Nephron (organoid): ENCODE measurements at regions not wholly inside any gene's neighbourhood (a gene's known extent, or its start where the extent isn't known, plus 50 kb on each side); places are given as distances from the start of the nearest gene placed in this dataset.

Experiments used
- H3K27ac Mint-ChIP-seq, 3 experiments: 2 replicates each; pipeline ENCODE4 v1.8.0; 2020; ENCODE audit warnings: mixed read lengths in 3 of 3, mild to moderate bottlenecking in 2 of 3, moderate library complexity in 1 of 3
- H3K27me3 Mint-ChIP-seq: 2 replicates; pipeline ENCODE4 v1.8.0; 2021; ENCODE audit warnings: low read depth, mild to moderate bottlenecking, moderate library complexity, mixed read lengths
- H3K36me3 Mint-ChIP-seq: 2 replicates; pipeline ENCODE4 v1.8.0; 2020; ENCODE audit warnings: low read depth, mixed read lengths
- H3K4me1 Mint-ChIP-seq: 2 replicates; pipeline ENCODE4 v1.8.0; 2020; ENCODE audit warnings: mixed read lengths
- H3K4me3 Mint-ChIP-seq, 3 experiments: 2 replicates each; pipeline ENCODE4 v1.8.0; 2020; ENCODE audit warnings: mild to moderate bottlenecking in 3 of 3, mixed read lengths in 3 of 3, moderate library complexity in 2 of 3
- H3K9me3 Mint-ChIP-seq: 2 replicates; pipeline ENCODE4 v1.8.0; 2020; ENCODE audit warnings: mixed read lengths
- CTCF ChIP-seq, 3 experiments: fragments of 200-600 bp; sonication (generic); IDR thresholded peaks; one replicate each; pipeline ENCODE4 v1.5.0; 2021; ENCODE audit warnings: antibody characterized with exemption in 3 of 3; ENCODE audit not compliant: unreplicated experiment in 3 of 3

GRCh38 chrX:150158554-150159332 lies 204.4 kb upstream of the MAMLD1 start:
- no peak overlapping the region for H3K4me3 Mint-ChIP-seq
- peaks cover 6% of the 10 kb centered on the region for H3K9me3 Mint-ChIP-seq
- no peak for TF ChIP-seq CTCF (IDR thresholded peaks at IDR 0.05; ENCODE audit: unreplicated experiment in 3 of 3)
- H3K4me1 Mint-ChIP-seq, result peaks cover 6% of the 10 kb centered on the region
- no peaks in the 10 kb centered on the region for H3K36me3 Mint-ChIP-seq
- H3K27me3 Mint-ChIP-seq, result no peaks in the 10 kb centered on the region
- no peak overlapping the region for H3K27ac Mint-ChIP-seq

GRCh38 chrX:150159537-150159936 lies 203.6 kb upstream of the MAMLD1 start:
- H3K27ac Mint-ChIP-seq, result no peak overlapping the region
- no peaks in the 10 kb centered on the region for H3K36me3 Mint-ChIP-seq
- no peak for TF ChIP-seq CTCF (IDR thresholded peaks at IDR 0.05; ENCODE audit: unreplicated experiment in 3 of 3)
- H3K27me3 Mint-ChIP-seq, result no peaks in the 10 kb centered on the region
- no peak overlapping the region for H3K4me3 Mint-ChIP-seq
- H3K4me1 Mint-ChIP-seq, result peaks cover 5% of the 10 kb centered on the region
- peaks cover 6% of the 10 kb centered on the region for H3K9me3 Mint-ChIP-seq

- Mint-ChIP-seq H3K27me3 (no peaks in the 10 kb centered on the region), H3K4me3 (no peak overlapping the region), H3K4me1 (peaks cover 5% of the 10 kb centered on the region), H3K27ac (no peak overlapping the region), H3K9me3 (peaks cover 6% of the 10 kb centered on the region), H3K36me3 (no peaks in the 10 kb centered on the region)
- TF ChIP-seq CTCF (IDR thresholded peaks at IDR 0.05; ENCODE audit: unreplicated experiment in 3 of 3), result no peak
These were observed 202.5 kb upstream of the MAMLD1 start for GRCh38 chrX:150160656-150161055.

- Mint-ChIP-seq H3K27ac (no peak overlapping the region), H3K27me3 (no peaks in the 10 kb centered on the region), H3K9me3 (peaks cover 6% of the 10 kb centered on the region), H3K36me3 (no peaks in the 10 kb centered on the region), H3K4me1 (peaks cover 5% of the 10 kb centered on the region), H3K4me3 (no peak overlapping the region)
- TF ChIP-seq CTCF (IDR thresholded peaks at IDR 0.05; ENCODE audit: unreplicated experiment in 3 of 3), result no peak
These were observed 201.9 kb upstream of the MAMLD1 start for GRCh38 chrX:150161193-150161592.

- no peaks in the 10 kb centered on the region for H3K27me3 Mint-ChIP-seq
- TF ChIP-seq CTCF (IDR thresholded peaks at IDR 0.05; ENCODE audit: unreplicated experiment in 3 of 3), result no peak
- H3K36me3 Mint-ChIP-seq, result no peaks in the 10 kb centered on the region
- H3K4me1 Mint-ChIP-seq, result peaks cover 5% of the 10 kb centered on the region
- H3K9me3 Mint-ChIP-seq, result peaks cover 6% of the 10 kb centered on the region
- no peak overlapping the region for H3K4me3 Mint-ChIP-seq
- H3K27ac Mint-ChIP-seq, result no peak overlapping the region
These were observed 201.0 kb upstream of the MAMLD1 start for GRCh38 chrX:150162141-150162540.
